Uterus (tissue), 2 donors: ENCODE measurements at regions not wholly inside any gene's neighbourhood (a gene's known extent, or its start where the extent isn't known, plus 50 kb on each side); places are given as distances from the start of the nearest gene placed in this dataset.

Experiments
- POLR2A ChIP-seq, 2 donors: fragments of 450-650 bp; IDR thresholded peaks; one replicate each; pipeline ENCODE4 v1.6.1; 2016; ENCODE audit warnings: antibody characterized with exemption in 2 of 2, mild to moderate bottlenecking in 1 of 2, moderate library complexity in 1 of 2
- TF ChIP-seq, protein P1 (sequence below), 4 experiments: fragments of 200-600 bp in 2 of 4; fragments of 450-650 bp in 2 of 4; sonication (generic) in 2 of 4; IDR thresholded peaks; one replicate each; pipeline ENCODE4 v1.5.1; 2016 to 2019; ENCODE audit warnings: antibody characterized with exemption in 4 of 4, mild to moderate bottlenecking in 2 of 4, moderate library complexity in 1 of 4

DNA sequence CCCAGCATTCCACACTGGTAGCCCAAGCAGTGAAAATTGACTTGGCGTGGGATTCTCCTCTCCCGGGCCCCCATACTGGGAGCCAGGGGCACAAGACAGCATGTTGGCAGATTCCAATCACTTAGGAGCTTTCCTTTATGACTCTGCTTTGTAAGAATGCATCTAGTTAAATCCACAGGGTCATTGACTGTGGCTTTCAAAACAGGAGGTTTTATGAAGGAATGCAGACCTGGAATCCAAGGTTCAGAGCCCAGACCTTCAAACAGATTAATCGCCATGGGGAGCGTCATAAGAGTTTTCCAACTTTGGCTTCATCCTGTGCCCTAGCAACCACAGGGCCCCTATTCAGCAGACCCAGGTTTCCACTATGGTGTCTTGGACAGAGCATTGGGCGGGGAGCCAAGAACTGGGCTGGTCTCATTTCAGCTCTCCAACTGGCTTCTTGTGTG is 76.4 kb upstream of the RMST start:
- TF ChIP-seq POLR2A (IDR thresholded peaks at IDR 0.05): no peak
- TF ChIP-seq, protein P1, sequence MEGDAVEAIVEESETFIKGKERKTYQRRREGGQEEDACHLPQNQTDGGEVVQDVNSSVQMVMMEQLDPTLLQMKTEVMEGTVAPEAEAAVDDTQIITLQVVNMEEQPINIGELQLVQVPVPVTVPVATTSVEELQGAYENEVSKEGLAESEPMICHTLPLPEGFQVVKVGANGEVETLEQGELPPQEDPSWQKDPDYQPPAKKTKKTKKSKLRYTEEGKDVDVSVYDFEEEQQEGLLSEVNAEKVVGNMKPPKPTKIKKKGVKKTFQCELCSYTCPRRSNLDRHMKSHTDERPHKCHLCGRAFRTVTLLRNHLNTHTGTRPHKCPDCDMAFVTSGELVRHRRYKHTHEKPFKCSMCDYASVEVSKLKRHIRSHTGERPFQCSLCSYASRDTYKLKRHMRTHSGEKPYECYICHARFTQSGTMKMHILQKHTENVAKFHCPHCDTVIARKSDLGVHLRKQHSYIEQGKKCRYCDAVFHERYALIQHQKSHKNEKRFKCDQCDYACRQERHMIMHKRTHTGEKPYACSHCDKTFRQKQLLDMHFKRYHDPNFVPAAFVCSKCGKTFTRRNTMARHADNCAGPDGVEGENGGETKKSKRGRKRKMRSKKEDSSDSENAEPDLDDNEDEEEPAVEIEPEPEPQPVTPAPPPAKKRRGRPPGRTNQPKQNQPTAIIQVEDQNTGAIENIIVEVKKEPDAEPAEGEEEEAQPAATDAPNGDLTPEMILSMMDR (IDR thresholded peaks at IDR 0.05): no peak
